K562 (cell line): ENCODE measurements at regions not wholly inside any gene's neighbourhood (a gene's known extent, or its start where the extent isn't known, plus 50 kb on each side); places are given as distances from the start of the nearest gene placed in this dataset.

Experiments
- CHD2 ChIP-seq: IDR thresholded peaks from 2 replicates; pipeline ENCODE4 v1.6.1; 2011; ENCODE audit warnings: low read depth, low read length
- EZH2 ChIP-seq: IDR thresholded peaks from 2 replicates; pipeline ENCODE4 v1.6.1; 2012; ENCODE audit warnings: low read depth, mild to moderate bottlenecking, inconsistent platforms, low read length, borderline replicate concordance
- ZNF140 ChIP-seq: fragments of 250-450 bp; sonication (Bioruptor Pico); IDR thresholded peaks from 2 replicates; pipeline ENCODE4 v1.8.0; 2021; ENCODE audit warnings: moderate library complexity, mild to moderate bottlenecking, inconsistent platforms
- TF ChIP-seq, protein P1 (sequence below), 3 experiments: IDR thresholded peaks in 2 of 3; conservative IDR thresholded peaks in 1 of 3; 2 replicates each; pipeline ENCODE4 v1.5.1; 2011 to 2012; ENCODE audit warnings: low read length in 3 of 3, mild to moderate bottlenecking in 3 of 3, control low read depth in 2 of 3, improper control_type of control experiment in 1 of 3, inconsistent platforms in 1 of 3, low read depth in 1 of 3, mixed read lengths in 1 of 3, moderate library complexity in 1 of 3; ENCODE audit not compliant: insufficient read depth in 2 of 3

DNA sequence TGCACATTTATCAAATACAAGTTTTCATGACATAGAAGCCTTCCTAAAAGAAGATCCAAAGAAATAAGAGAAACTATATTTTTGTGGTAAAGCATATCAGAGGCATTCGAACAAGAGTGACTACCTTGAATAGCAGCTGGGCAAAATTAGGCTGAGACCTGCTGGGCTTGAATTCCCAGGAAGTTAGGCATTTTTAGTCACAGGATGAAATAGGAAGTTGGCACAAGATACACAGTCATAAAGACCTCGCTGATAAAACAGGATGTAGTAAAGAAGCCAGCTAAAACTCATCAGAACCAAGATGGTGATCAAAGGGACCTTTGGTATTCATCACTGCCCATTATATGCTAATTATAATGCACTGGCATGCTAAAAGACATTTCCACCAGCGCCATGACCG, 1302.3 kb upstream of the NRXN1 start:
- TF ChIP-seq ZNF140 (CRISPR knock-in tag) (no peak), EZH2 (no peak), CHD2 (no peak)
- TF ChIP-seq, protein P1, sequence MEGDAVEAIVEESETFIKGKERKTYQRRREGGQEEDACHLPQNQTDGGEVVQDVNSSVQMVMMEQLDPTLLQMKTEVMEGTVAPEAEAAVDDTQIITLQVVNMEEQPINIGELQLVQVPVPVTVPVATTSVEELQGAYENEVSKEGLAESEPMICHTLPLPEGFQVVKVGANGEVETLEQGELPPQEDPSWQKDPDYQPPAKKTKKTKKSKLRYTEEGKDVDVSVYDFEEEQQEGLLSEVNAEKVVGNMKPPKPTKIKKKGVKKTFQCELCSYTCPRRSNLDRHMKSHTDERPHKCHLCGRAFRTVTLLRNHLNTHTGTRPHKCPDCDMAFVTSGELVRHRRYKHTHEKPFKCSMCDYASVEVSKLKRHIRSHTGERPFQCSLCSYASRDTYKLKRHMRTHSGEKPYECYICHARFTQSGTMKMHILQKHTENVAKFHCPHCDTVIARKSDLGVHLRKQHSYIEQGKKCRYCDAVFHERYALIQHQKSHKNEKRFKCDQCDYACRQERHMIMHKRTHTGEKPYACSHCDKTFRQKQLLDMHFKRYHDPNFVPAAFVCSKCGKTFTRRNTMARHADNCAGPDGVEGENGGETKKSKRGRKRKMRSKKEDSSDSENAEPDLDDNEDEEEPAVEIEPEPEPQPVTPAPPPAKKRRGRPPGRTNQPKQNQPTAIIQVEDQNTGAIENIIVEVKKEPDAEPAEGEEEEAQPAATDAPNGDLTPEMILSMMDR (IDR thresholded peaks at IDR 0.05 in 2 of 3, conservative IDR thresholded peaks at IDR 0.05 in 1 of 3; ENCODE audit: insufficient read depth in 2 of 3, low read depth in 1 of 3, low read length in 3 of 3): no peak
